ENCODE measurements at regions not wholly inside any gene's neighbourhood (a gene's known extent, or its start where the extent isn't known, plus 50 kb on each side); places are given as distances from the start of the nearest gene placed in this dataset.

DNA sequence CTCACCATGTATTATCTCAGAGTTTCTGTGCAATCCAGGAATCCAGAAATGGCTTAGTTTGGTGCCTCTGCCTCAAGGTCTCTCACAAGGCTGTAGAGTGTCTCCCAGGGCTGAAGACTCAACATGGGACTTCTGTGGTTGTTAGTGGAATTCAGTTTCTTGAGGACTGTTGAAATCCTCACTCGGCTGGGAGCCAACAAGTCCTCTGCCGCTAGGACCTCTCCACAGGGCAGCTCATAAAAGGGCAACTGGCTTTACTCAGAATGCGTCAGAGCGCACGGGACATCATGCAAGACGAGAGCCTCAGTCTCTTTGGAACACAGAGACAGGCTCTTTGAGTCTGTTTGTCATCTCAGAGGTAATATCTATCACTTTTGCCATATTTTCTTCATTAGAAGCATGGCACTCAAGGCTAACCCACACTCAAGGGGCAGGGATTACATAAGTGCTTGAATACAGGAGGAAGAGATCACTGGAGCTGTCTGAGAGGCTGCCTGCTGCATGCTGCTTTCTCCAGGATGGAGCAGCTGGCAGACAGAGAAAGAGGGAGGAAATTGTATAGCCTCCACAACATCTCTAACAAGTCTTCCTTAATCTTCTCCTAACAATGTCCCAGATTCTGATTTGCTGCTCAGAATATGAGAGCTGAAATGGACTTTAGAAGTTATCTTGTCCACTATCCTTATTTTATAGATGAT is 97.5 kb upstream of the ASIC2 start:
- Histone ChIP-seq H3K36me3 (no peaks in the 10 kb centered on the region), H3K9me3 (no peaks in the 10 kb centered on the region), H3K4me1 (peaks cover 7% of the 10 kb centered on the region), H3K27me3 (no peaks in the 10 kb centered on the region), H3K4me3 (ENCODE audit: low read depth, low read length) (no peak overlapping the region)
- TF ChIP-seq, protein P1, sequence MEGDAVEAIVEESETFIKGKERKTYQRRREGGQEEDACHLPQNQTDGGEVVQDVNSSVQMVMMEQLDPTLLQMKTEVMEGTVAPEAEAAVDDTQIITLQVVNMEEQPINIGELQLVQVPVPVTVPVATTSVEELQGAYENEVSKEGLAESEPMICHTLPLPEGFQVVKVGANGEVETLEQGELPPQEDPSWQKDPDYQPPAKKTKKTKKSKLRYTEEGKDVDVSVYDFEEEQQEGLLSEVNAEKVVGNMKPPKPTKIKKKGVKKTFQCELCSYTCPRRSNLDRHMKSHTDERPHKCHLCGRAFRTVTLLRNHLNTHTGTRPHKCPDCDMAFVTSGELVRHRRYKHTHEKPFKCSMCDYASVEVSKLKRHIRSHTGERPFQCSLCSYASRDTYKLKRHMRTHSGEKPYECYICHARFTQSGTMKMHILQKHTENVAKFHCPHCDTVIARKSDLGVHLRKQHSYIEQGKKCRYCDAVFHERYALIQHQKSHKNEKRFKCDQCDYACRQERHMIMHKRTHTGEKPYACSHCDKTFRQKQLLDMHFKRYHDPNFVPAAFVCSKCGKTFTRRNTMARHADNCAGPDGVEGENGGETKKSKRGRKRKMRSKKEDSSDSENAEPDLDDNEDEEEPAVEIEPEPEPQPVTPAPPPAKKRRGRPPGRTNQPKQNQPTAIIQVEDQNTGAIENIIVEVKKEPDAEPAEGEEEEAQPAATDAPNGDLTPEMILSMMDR (IDR thresholded peaks at IDR 0.05; ENCODE audit: low read depth, low read length): no peak
- no peak for DNase-seq

DNA sequence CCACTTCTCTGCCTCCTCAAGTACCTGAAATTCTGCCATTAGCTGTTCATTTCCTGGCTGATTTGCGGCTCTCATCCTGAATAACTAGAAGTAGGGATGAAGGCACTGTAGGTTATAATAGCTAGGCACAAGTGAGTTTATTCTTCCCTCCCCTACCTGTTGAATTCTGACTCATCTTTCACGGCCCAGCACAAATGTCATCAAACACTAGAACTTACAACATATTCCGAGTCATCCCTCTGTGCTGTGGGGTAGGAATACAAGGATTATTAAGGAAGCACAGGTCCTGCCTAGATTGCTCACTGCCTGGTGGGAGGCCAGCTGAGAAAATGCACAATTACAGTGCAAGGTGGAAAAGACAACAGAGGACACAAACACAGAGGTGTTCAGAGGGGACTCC is 103.7 kb upstream of the ASIC2 start:
- H3K4me1 ChIP-seq: no peaks in the 10 kb centered on the region
- DNase-seq: no peak
- no peaks in the 10 kb centered on the region for H3K9me3 ChIP-seq
- TF ChIP-seq, protein P1 (IDR thresholded peaks at IDR 0.05; ENCODE audit: low read depth, low read length): no peak
- H3K4me3 ChIP-seq (ENCODE audit: low read depth, low read length): no peak overlapping the region
- no peaks in the 10 kb centered on the region for H3K27me3 ChIP-seq
- no peaks in the 10 kb centered on the region for H3K36me3 ChIP-seq

DNA sequence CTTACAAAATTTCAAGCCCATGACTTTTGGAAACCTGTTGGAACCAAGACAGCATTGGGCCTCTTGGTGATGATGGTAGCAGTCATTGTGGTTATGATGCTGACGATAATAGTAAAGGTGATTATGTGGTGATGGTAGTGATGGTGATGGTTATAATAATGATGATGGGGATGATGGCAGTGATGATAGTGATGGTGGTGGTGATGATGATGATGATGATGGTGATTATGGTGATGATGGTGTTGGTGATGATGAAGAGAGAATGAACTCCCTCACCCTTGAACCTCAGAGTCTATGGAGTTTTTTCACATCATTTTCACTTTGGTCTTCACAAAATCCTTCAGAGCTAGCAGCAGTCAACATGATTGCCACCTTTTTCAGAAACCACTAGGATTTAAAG is 105.3 kb upstream of the ASIC2 start:
- H3K4me3 ChIP-seq (ENCODE audit: low read depth, low read length): no peak overlapping the region
- no peak for DNase-seq
- no peaks in the 10 kb centered on the region for H3K4me1 ChIP-seq
- TF ChIP-seq, protein P1 (IDR thresholded peaks at IDR 0.05; ENCODE audit: low read depth, low read length): no peak
- no peaks in the 10 kb centered on the region; the same call in 1 of the 2 replicates for H3K9me3 ChIP-seq
- no peaks in the 10 kb centered on the region for H3K27me3 ChIP-seq
- no peaks in the 10 kb centered on the region for H3K36me3 ChIP-seq

DNA sequence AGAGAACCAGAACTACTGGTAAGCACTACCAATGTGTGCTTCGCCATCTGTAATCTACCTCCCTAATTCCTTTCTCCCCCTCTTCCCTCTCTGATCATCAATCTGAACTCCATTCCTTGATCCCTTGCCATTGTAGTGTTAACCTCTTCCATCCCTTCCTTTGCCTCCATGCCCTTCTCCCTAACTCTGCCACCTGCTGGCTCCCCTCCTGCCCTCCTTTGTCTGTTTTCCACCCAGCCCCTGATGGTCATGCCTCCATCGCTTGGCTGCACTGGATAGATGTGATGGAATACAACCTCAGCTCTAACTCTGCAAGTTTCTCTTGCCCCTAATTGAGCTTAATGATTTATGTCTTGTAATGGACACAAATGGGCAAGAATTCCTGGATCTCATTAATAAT is 108.2 kb upstream of the ASIC2 start:
- Histone ChIP-seq H3K4me1 (no peaks in the 10 kb centered on the region), H3K36me3 (no peaks in the 10 kb centered on the region), H3K9me3 (no peaks in the 10 kb centered on the region; the same call in 1 of the 2 replicates), H3K27me3 (no peaks in the 10 kb centered on the region), H3K4me3 (ENCODE audit: low read depth, low read length) (no peak overlapping the region)
- TF ChIP-seq, protein P1 (IDR thresholded peaks at IDR 0.05; ENCODE audit: low read depth, low read length): no peak
- DNase-seq: no peak

DNA sequence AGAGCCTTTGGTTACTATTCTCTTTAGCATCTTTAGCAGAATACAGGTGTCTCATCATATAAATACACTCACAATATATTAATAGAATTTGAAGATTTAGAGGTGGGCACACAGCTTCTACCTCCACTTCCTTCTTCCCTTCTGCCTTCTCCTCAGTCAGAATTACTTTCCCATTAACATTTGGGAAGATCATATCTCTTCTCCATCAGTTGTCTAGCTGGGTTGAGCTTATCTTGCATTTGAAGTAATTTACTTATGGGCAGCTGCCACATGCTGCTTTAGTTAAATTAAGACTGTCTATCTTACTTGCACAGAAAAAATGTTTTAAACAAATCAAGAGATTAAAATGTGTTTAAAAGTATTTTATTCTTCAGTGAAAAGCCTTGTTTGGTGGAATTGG is 110.1 kb upstream of the ASIC2 start:
- H3K27me3 ChIP-seq: no peaks in the 10 kb centered on the region
- no peak for DNase-seq

More for the DNA sequence above, 110.1 kb upstream of the ASIC2 start:
- Histone ChIP-seq H3K4me1 (no peaks in the 10 kb centered on the region), H3K36me3 (no peaks in the 10 kb centered on the region), H3K4me3 (ENCODE audit: low read depth, low read length) (no peak overlapping the region), H3K9me3 (no peaks in the 10 kb centered on the region; the same call in 1 of the 2 replicates)
- TF ChIP-seq, protein P1 (IDR thresholded peaks at IDR 0.05; ENCODE audit: low read depth, low read length): no peak
